K562 (cell line): ENCODE measurements at regions not wholly inside any gene's neighbourhood (a gene's known extent, or its start where the extent isn't known, plus 50 kb on each side); places are given as distances from the start of the nearest gene placed in this dataset.

ENCODE experiments used
- ATAC-seq: fragments of 200-7000 bp; cut with Tn5 transposase; 3 replicates; pipeline ENCODE4 v1.9.1; 2020; ENCODE audit warnings: moderate library complexity
- BruUV-seq: library from RNA; stranded (reverse); fragments of 400-500 nt; replicated peaks from 2 replicates; lab custom pipeline; 2021; lab: Mats Ljungman, UMichigan
- CTCF ChIA-PET: fragments of 300-600 bp; formaldehyde crosslinking; extraction: SDS; loops from one replicate; lab custom pipeline; 2021; ENCODE audit warnings: low intra/inter-chr PET ratio; lab: Yijun Ruan, JAX
- POLR2A ChIA-PET: fragments of 300-600, 350-650 bp; sonication (Branson Sonifier 250); formaldehyde crosslinking; extraction: SDS; loops from one replicate; lab custom pipeline; 2021; ENCODE audit warnings: antibody characterized with exemption, inconsistent platforms; lab: Yijun Ruan, JAX
- DNase-seq, 4 experiments: peaks; one replicate each; pipeline versions ENCODE4 v3.0.0 to v3.0.0-alpha.2; 2011 to 2018; ENCODE audit warnings: low spot score in 3 of 4, mixed read lengths in 3 of 4; ENCODE audit errors: extremely low read depth in 1 of 4
- FAIRE-seq: peaks from 2 replicates; lab custom pipeline; 2011; peaks lifted over from hg19 to GRCh38; lab: Jason Lieb, UNC
- H2AFZ ChIP-seq: 2 replicates; pipeline ENCODE4 v1.6.0; 2011; ENCODE audit warnings: low read depth, low read length, control low read depth, inconsistent platforms
- H3K27ac ChIP-seq: fragments of 200-600 bp; 3 replicates; pipeline ENCODE4 v1.8.0; 2011; ENCODE audit warnings: low read depth, mild to moderate bottlenecking, control low read depth, inconsistent platforms, low read length, moderate library complexity, mixed read lengths; ENCODE audit errors: extremely low read depth
- H3K27me3 ChIP-seq, 2 experiments: fragments of 300-600 bp in 1 of 2; 2 replicates in 1 of 2; 3 replicates in 1 of 2; pipeline versions ENCODE4 v1.6.0 to v1.8.0; 2011; ENCODE audit warnings: inconsistent platforms in 2 of 2, low read length in 2 of 2, mild to moderate bottlenecking in 1 of 2, mixed read lengths in 1 of 2, moderate library complexity in 1 of 2; ENCODE audit not compliant: control insufficient read depth in 2 of 2, insufficient read depth in 2 of 2
- H3K36me3 ChIP-seq: fragments of 300-600 bp; 3 replicates; pipeline ENCODE4 v1.8.0; 2011; ENCODE audit warnings: mild to moderate bottlenecking, low read length, inconsistent platforms; ENCODE audit not compliant: control insufficient read depth, insufficient read depth
- H3K4me1 ChIP-seq, 2 experiments: fragments of 200-600 bp in 1 of 2; replicated peaks in 1 of 2; 2 replicates in 1 of 2; 3 replicates in 1 of 2; pipeline versions ENCODE4 v1.5.1 to v1.8.0; 2011; ENCODE audit warnings: inconsistent platforms in 2 of 2, low read length in 2 of 2, mild to moderate bottlenecking in 1 of 2, mixed read lengths in 1 of 2, moderate library complexity in 1 of 2; ENCODE audit not compliant: control insufficient read depth in 2 of 2, insufficient read depth in 2 of 2
- H3K4me2 ChIP-seq: 2 replicates; pipeline ENCODE4 v1.6.1; 2011; ENCODE audit warnings: low read length, control low read depth, inconsistent platforms, mixed read lengths; ENCODE audit not compliant: insufficient read depth
- H3K4me3 ChIP-seq: fragments of 200-600 bp; sonication (generic), shearing (Covaris generic); 2 replicates; pipeline ENCODE4 v1.5.1; 2016; ENCODE audit warnings: control low read depth, inconsistent platforms
- H3K79me2 ChIP-seq: fragments of 200-600 bp; 3 replicates; pipeline ENCODE4 v1.8.0; 2011; ENCODE audit warnings: low read length, inconsistent platforms; ENCODE audit not compliant: control insufficient read depth, insufficient read depth
- H3K9ac ChIP-seq, 2 experiments: 2 replicates each; pipeline versions ENCODE4 v1.6.0 to v1.6.1; 2011; ENCODE audit warnings: low read depth in 2 of 2, low read length in 2 of 2, control low read depth in 1 of 2, inconsistent platforms in 1 of 2, mild to moderate bottlenecking in 1 of 2, mixed read lengths in 1 of 2; ENCODE audit not compliant: insufficient read depth in 1 of 2
- H3K9me1 ChIP-seq: one replicate; pipeline ENCODE4 v1.6.0; 2011; ENCODE audit warnings: inconsistent platforms, mild to moderate bottlenecking, low read length, moderate library complexity; ENCODE audit not compliant: control insufficient read depth, insufficient read depth
- H3K9me3 ChIP-seq: replicated peaks from 2 replicates; pipeline ENCODE4 v1.5.1; 2011; ENCODE audit warnings: low read depth, low read length, inconsistent platforms; ENCODE audit not compliant: control insufficient read depth, insufficient read depth
- H4K20me1 ChIP-seq: replicated peaks from 2 replicates; pipeline ENCODE4 v1.6.1; 2011; ENCODE audit warnings: low read length, inconsistent platforms, mixed read lengths; ENCODE audit not compliant: control insufficient read depth, insufficient read depth
- RAD51 ChIP-seq: fragments of 450-650 bp; IDR thresholded peaks from 2 replicates; pipeline ENCODE4 v1.7.1; 2016; ENCODE audit warnings: low read depth, mild to moderate bottlenecking, borderline replicate concordance
- RBM34 ChIP-seq: fragments of 200-400 bp; formaldehyde crosslinking; IDR thresholded peaks from 2 replicates; pipeline ENCODE4 v1.6.1; 2018; ENCODE audit warnings: low read length, borderline replicate concordance; ENCODE audit not compliant: insufficient read depth
- ZNF3 ChIP-seq: fragments of 250-450 bp; sonication (Bioruptor Pico); IDR thresholded peaks from 2 replicates; pipeline ENCODE4 v1.5.0; 2021; ENCODE audit warnings: mild to moderate bottlenecking, moderate library complexity
- WGBS: fragments of 100-300 bp; shearing (Covaris generic); methylation state at CpG from one replicate; pipeline ENCODE4 v1.1.6; 2016; ENCODE audit warnings: low coverage, mixed read lengths; ENCODE audit not compliant: insufficient coverage; ENCODE audit errors: missing lambda C conversion rate; 5-methylcytosine and 5-hydroxymethylcytosine counted together
- in situ Hi-C: fragments of 300-500 bp; cut with MboI; formaldehyde crosslinking; loops from 4 replicates; pipeline ENCODE4 v1.15.0; 2018; ENCODE audit warnings: inconsistent platforms, mixed read lengths
- intact Hi-C: fragments of 100-400 bp; cut with micrococcal nuclease; formaldehyde crosslinking; loops from 2 replicates; pipeline ENCODE4 v1.14.2; 2022
- TF ChIP-seq, protein P1 (sequence below): fragments of 450-650 bp; formaldehyde crosslinking; IDR thresholded peaks from 2 replicates; pipeline ENCODE4 v1.4.0; 2020; ENCODE audit warnings: mild to moderate bottlenecking, mixed read lengths
- TF ChIP-seq, protein P2 (sequence below), 2 experiments: fragments of 450-650 bp; formaldehyde crosslinking in 1 of 2; IDR thresholded peaks; 2 replicates each; pipeline versions ENCODE4 v1.4.0 to v1.6.1; 2014 to 2020; ENCODE audit warnings: mild to moderate bottlenecking in 2 of 2, borderline replicate concordance in 1 of 2, low read depth in 1 of 2

DNA sequence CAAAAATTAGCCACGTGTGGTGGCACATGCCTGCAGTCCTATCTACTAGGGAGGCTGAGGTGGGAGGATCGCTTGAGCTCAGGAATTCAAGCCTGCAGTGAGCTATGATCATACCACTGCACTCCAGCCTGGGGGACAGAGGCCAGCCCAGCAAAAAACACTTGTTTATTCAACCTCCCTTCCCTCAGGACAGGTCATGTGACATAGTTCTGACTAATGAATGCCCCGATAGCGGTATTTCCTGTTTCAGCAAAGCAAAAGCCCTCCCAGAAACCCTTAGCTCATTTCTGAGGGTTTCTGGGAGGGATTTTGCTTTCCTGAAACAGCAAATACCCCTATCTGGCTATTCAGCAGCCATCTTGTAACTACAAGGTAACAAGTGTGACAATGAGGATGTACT, 157.1 kb downstream of the GATA3 start:
- BruUV-seq = no TSS peak
- Histone ChIP-seq H3K9me3 (no peaks in the 10 kb centered on the region), H3K27ac (no peak overlapping the region), H4K20me1 (no peaks in the 10 kb centered on the region), H3K36me3 (no peaks in the 10 kb centered on the region), H3K27me3 (no peaks in the 10 kb centered on the region), H3K9ac (no peak overlapping the region), H3K4me3 (no peak overlapping the region), H3K4me1 (no peaks in the 10 kb centered on the region), H3K79me2 (no peaks in the 10 kb centered on the region), H3K4me2 (no peak overlapping the region), H3K9me1 (no peaks in the 10 kb centered on the region), H2AFZ (0 out of 2 replicates have a peak overlapping the region, but pooled peaks have one; percentile 24)
- no peak for FAIRE-seq
- TF ChIP-seq, protein P1, sequence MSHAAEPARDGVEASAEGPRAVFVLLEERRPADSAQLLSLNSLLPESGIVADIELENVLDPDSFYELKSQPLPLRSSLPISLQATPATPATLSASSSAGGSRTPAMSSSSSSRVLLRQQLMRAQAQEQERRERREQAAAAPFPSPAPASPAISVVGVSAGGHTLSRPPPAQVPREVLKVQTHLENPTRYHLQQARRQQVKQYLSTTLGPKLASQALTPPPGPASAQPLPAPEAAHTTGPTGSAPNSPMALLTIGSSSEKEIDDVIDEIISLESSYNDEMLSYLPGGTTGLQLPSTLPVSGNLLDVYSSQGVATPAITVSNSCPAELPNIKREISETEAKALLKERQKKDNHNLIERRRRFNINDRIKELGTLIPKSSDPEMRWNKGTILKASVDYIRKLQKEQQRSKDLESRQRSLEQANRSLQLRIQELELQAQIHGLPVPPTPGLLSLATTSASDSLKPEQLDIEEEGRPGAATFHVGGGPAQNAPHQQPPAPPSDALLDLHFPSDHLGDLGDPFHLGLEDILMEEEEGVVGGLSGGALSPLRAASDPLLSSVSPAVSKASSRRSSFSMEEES (CRISPR knock-in tag) = peak; percentile 79
- no peak for TF ChIP-seq ZNF3
- TF ChIP-seq RBM34 = no peak
- 0 out of 2 replicates have a peak, but pooled peaks have one; percentile 16 for TF ChIP-seq RAD51
- TF ChIP-seq, protein P2, sequence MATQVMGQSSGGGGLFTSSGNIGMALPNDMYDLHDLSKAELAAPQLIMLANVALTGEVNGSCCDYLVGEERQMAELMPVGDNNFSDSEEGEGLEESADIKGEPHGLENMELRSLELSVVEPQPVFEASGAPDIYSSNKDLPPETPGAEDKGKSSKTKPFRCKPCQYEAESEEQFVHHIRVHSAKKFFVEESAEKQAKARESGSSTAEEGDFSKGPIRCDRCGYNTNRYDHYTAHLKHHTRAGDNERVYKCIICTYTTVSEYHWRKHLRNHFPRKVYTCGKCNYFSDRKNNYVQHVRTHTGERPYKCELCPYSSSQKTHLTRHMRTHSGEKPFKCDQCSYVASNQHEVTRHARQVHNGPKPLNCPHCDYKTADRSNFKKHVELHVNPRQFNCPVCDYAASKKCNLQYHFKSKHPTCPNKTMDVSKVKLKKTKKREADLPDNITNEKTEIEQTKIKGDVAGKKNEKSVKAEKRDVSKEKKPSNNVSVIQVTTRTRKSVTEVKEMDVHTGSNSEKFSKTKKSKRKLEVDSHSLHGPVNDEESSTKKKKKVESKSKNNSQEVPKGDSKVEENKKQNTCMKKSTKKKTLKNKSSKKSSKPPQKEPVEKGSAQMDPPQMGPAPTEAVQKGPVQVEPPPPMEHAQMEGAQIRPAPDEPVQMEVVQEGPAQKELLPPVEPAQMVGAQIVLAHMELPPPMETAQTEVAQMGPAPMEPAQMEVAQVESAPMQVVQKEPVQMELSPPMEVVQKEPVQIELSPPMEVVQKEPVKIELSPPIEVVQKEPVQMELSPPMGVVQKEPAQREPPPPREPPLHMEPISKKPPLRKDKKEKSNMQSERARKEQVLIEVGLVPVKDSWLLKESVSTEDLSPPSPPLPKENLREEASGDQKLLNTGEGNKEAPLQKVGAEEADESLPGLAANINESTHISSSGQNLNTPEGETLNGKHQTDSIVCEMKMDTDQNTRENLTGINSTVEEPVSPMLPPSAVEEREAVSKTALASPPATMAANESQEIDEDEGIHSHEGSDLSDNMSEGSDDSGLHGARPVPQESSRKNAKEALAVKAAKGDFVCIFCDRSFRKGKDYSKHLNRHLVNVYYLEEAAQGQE (IDR thresholded peaks at IDR 0.05; ENCODE audit: borderline replicate concordance) = no peak
- TF ChIP-seq, protein P2 (CRISPR knock-in tag; IDR thresholded peaks at IDR 0.05; ENCODE audit: low read depth) = no peak
- 0% methylated on average over 4 of the region's 4 CpGs for WGBS
- ChIA-PET CTCF (no interaction called here), POLR2A (interaction anchor here (0.8 kb wide), 1 partner anchor 8 kb away, joined by 3 read pairs; no protein-coding TSS in a partner anchor)
- intact Hi-C loops = no loop called here
- ATAC-seq = no peak
- in situ Hi-C loops = no loop called here
- DNase-seq = no peak
